ENCODE measurements at regions not wholly inside any gene's neighbourhood (a gene's known extent, or its start where the extent isn't known, plus 50 kb on each side); places are given as distances from the start of the nearest gene placed in this dataset.

DNA sequence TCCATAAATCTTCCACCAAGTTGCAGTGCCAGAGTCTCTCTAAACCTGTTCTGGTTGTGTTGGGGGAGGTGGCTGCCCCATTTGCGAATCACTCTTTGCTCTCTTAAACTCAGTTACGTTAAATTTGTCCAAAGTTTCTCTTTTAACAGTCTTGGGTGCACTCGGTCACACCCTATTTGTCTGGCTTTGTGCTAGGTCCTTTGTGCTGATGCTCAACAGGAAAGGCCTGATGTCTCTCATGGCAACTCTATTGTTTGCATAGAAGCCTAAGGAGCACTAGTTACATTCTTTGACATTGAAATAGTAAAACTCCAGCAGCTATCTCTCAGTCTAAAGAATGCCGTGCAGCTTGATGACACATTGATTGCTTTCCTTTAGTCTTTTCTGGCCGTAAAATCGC lies 105.1 kb downstream of the TRMT11 start:
- DNase-seq, result no peak

DNA sequence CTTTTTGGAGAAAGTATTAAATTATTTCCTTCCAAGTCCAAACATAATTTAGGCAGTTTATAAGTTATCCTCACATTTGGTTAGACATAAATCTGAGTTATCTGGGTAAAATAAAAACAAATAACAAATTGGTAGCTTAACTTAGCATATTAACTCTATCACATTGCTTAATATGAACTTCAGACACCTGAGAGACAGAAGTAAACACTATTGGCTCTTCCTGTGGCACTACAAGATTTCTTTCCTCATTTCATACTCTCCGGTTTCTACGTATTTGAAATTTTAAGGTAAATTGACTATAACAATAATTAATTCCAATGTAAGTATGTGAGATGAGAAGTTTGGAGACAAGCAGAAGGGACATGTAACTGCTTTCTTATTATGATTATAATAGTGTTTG lies 106.8 kb downstream of the TRMT11 start:
- DNase-seq, result no peak

DNA sequence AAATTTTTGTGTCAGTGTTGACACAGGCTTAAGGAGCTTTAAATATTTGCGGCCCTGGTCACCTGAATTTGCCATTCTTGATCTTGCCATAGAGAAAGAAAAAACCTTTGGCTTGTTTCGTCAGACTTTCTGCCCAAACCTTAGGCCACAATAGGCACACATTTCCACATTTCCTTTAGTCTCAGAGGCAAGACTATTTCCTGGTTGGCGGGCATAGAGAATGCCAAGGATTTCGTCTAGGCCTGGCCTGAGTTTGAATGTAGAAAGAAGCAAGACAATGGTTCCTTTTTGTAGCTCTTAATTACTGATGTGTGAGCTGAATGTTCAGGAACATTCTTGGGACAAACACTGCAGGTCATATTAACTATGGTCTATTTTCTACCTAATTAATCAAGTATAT lies 108.1 kb downstream of the TRMT11 start:
- DNase-seq, result no peak

DNA sequence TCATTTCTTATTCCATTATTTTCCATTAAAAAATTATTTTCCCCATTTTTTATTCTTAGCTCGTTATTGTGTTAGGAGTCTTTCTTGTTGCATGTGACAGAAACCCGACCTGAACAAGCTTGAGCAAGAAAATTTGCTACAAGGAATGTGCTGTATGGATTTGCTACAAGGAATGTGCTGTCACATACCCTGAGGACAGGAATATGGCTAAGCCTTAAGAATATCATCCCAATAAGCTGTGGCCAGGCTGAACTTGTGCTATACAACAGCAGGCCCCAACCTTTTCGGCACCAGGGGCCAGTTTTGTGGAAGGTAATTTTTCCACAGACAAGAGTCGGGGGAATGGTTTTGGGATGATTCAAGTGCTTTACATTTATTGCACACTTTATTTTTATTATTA lies 114.0 kb downstream of the TRMT11 start:
- no peak for DNase-seq

DNA sequence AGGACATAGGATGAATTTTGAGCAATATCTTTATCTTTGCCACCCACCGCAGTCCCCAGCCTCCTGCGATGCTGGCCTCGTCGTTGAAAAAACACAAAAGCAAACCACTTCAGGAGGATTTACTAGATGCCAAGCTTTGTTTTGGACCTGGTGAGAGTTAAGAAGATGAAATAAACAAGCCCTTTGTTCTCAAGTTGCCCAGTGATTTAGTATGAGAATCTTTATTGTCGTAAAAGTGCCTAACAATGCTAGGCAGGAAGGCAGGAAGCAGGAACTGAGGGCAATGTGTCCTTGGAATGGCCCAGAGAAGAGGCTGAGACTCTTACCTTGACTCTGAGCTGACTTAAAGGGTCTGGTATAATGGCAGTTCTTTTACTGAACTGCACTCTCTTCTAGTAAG lies 116.0 kb downstream of the TRMT11 start:
- DNase-seq, result no peak

DNA sequence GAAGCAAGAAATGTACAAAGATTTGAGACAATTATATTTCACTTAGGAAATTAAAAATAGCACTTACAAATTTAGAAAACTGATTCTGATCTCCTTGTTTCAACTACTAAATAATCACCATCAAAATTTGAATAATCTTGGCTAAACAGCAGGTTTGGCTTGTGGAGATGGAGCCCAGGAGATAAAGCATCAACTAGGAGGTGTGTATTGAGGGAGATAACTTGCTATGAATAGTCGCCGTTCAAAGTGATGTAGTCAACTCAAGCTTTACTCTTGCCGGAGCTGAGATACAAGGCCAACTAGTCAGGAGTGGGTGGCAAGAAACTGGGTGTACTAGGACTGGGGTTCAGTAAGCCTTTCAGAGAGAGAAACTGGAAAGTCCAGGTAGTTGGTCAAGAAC lies 117.7 kb downstream of the TRMT11 start:
- no peak for DNase-seq

DNA sequence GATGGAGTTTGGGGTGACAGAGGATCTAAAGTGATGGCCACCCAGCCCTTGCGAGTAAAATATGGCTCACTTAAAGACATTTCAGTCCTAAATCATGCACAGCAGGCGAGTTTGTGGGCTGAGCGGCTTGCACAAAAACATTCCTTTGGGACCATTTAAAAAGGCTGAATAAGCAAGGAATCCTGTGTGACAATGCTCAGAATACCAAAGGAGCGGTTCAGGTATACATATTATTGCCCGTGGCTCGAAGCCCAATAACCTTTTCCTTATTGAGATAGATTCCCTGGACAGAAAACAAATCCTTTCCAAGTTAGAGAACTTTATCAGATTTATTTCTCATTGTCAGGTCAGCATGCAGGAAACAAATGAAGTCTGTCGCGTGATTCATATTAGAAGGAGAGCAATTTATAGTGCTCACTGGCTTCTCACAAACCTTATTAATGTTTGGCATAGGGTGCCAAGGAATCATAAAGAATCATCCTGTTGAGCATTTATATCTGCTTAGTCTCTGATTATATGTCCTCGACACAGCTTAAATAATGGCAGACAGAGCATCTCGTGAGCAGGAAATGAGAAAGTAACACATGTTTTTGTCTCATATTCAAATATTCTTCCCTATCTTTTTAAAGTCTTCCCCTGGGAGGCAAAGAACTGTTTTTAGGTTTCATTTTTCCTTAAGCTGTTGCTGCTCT lies 121.3 kb downstream of the TRMT11 start:
- DNase-seq, result no peak

DNA sequence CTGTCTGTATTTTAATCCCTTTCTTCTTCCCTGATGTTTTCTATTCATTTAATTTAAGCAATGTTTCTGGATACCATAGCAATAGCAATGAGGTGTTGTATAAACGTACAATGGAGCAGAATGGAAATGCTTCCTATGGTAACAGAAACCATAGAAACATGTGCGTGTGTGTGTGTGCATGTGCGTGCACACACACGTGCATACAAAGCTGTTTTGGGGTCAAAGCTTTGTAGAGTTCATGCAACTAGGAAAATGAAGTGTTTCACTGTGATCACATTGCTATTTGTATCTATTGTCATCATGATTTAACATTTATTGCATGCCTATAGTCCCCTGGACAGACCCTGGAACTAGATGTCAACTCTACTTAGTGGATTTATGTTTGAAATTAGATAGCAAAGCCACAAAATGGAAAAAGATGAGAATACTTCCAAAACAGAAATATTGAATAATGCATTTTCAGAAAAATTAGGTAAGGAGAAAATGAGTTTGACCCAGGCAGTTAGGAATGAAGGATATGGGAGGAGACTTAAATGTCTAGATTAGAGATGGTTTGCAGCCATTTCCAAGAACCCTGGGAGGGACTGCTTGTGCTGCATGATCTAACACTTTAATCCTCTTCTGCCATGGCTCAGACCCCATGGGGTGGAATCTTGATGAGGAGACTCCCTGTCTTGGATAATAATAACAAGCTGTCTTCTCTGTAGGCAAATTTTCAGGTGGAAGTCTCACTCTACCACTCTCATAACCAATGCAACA lies 124.4 kb downstream of the TRMT11 start:
- DNase-seq, result no peak

DNA sequence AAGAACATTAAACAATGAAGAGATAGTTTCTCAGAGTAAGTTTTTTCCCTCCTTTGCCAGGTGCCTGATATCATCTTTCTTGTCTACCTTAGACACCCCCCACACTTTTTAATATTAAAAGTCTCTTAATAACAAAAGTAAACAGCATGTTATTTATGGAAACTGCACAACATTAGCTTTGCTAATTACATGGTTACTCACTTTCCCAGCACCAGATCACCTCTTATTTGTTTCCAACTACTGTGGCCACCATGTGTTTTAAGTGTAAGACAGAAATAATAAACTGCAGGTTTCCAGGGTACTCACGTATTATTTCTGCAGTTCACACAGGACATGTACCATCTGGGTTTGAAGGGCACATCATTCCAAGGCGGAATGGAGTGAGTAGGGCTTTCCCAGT lies 125.0 kb downstream of the TRMT11 start:
- DNase-seq, result no peak

DNA sequence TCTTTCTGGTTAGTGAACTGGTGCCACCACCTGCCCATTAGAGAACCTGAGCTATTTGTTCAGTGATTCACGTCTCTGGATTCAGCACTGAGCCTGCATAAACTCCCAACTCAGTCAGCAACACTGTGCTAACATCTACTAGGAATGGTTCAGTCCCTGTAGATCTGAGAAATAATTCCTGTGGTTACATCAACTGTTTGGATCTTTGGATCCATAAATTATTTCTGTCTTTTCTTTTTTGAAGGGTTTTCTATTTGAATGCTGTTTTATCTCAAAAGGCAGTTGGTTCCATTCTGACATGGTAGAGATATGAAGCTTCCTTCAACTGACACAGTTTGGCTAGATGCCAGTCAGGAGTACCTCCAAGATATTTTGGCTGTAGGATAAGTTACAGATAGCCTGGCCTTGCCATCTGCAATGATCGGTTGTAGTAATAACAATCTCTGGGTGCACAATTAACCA lies 125.9 kb downstream of the TRMT11 start:
- DNase-seq, result no peak

DNA sequence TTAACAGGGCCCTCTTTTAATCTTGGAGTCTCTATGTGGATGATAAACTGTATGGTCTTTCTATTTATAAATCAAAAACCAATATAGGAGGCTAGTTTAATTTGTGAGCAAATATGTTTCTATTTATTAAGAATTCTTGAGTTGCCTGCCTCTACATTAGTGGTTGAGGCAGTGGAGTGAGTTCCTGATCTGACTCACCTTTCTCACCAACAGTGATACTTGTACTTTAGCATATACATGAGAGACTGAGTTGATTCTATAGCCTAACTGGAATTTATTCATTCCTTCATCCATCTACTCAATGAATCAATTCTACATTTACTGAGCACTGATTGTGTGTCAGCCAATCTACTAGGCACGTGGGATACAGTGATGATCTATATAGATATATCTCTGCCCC lies 126.9 kb downstream of the TRMT11 start:
- DNase-seq, result no peak

DNA sequence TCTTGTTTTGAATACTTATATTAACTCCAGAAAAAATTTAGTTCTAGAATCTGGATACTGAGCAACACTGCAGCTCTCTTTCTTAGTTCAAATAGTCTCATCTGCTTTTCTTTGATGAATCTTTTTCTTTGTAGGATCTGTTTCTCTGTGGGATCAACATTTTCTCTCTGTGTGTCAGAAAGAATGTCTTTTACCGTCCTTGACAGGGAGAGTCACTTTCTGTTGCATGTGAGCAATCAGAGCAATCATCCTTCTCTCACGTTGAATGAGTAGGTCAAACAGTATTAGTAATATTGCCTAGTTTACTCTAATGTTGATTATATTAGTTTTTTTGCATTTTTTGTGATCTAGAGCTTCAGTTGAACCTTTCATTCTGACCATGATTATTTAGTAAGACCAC lies 130.9 kb downstream of the TRMT11 start:
- no peak for DNase-seq

DNA sequence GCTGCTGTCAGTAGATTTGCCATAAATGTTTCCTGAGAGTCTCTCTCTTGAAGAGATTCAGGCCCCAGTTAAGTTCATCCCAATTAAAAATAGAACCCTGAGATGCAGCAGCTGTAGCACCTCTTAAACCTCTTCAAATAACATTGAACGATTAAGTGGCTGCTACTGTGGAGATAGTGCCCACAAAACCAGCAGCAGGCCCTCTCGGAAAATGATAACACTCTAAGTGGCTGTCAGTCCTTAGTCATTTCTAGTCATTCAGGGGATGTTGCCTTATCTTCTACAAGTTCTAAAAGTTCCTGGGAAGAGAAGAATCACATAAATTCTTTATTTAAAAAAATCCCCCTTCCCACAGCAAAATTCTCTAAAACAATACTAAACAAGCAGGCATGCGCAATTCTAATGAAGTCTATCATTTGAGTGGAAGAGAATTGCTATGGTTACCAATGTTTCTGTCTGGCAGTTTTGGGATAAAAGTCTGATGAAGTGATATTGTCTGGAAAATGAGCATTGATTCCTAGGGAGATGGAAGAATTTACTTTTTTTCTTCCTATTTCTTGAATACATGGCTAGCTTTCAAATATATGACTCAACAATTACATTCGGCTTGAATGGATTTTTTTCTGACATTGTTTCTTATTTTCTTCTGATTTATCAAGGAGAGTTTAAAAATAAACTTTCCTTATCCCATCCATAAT lies 131.9 kb downstream of the TRMT11 start:
- peak in 1 of 2 donors; percentile 32 for DNase-seq

DNA sequence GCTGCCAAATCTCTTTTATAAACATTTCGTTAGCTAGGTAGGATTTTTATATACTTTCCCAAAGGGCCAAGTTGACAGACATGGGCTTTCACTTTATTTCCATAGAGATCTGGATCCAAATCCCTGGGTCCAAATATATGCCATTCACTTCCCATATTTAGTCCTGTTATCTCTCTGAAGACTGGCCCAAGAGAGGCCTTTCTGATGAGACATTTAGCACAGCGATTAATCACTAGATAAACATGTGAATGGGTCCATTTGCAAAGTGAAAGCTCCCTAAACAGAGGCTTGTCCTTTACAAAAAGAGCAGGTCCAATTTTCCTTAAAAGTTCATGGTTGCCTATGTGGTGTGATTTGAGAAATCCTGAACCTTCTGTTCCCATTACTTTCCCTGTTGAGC lies 132.6 kb downstream of the TRMT11 start:
- DNase-seq, result no peak

DNA sequence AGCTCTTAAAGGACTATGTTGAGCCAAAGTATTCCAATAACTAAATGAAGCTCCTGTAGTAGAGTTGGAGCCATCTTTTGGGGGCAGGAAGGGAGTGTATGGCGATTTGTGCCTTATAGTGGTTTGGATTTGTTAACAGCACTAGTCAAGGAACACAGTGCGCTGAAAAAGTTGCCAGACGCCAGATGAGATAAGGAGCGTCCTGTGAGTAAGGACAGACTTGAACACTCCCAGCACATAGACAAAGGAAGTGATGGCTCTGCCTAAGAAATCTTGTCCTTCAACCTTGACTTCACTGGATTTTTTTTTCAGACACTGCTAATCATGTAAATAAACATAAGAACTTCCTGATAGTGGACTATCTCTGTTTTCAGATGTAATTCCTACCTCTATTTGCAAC lies 136.9 kb downstream of the TRMT11 start:
- no peak for DNase-seq

DNA sequence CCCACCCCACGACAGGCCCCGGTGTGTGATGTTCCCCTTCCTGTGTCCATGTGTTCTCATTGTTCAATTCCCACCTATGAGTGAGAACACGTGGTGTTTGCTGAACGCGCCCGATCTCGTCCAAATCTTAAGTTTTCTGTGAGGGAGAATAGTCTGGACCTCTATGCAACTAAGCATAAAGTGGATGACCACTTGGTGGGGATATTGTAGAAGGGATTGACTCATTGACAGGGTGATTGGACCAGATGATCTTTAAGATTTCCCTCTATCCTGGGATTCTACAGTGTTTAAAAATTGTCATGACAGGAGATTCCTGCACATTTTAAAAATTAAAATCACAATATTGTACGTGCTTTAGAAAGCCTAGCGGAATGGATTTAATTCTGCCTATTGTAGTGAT lies 141.3 kb downstream of the TRMT11 start:
- no peak for DNase-seq

DNA sequence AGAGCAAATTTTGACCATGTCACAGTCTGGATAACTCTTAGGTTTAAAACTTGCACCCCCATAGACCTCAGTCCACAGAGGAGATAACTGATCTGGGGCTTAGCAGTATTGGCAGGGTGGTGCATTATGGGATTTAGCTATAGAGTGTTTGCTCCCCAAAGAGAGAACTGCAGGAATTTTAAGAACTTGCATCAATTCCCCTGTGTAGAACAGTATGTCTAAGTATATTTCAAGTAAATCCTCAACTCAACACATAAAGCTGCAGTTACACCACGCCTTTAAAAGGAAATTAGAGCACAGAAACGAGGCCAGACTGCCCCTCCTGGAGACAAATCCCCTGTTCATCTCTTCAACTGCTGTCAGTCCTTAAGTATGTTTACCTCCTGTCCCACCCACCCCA lies 144.9 kb downstream of the TRMT11 start:
- no peak for DNase-seq

DNA sequence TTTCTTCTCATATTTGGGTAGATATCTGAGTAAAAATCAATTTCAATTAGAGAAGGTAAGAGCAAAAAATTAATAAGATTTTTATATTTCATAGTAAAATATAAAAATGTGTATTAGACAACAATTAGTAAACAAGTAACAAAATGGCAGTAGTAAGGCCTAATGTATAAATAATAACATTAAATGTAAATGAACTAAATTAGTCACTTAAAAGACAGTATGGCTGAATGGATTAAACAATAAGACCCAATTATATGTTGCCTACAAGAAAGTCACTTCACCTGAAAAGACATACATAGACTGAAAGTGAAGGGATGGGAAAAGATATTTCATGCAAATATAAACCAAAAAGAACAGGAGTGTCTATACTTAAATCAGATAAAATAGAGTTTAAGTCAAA lies 147.6 kb downstream of the TRMT11 start:
- no peak for DNase-seq

DNA sequence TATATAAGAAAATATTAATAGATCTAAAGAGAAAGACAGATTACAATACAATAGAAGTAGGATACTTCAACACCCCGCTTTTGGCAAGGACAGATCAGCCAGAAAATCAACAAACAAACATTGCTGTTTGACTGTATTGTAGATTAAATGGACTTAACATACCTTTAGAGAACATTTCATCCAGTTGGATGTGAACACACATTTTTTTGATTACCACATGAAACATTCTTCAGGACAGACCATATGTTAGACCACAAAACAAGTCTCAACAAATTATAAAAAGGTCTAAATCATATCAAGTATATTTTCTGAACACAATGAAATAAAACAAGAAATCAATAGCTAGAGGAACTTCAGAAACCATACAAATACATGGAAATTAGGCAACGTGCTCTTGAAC lies 148.2 kb downstream of the TRMT11 start:
- DNase-seq, result no peak

DNA sequence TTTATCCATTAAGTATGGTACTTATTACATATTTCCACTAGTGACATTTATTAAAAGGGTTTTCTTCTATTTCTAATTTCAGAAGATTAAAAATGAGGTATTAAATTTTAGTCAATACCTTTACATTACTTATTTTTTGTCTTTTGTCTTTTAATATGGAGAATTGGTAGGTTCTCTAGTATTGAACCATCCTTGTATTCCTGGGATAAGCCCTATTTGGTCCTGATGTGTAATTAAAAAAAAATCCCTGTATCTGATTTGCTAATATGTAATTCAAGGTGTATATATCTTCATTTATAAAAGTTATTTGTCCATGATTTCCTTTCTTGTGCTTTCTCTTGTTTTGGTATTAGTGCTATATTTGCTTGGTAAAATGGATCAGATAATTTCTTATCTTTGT lies 153.7 kb downstream of the TRMT11 start:
- no peak for DNase-seq

DNA sequence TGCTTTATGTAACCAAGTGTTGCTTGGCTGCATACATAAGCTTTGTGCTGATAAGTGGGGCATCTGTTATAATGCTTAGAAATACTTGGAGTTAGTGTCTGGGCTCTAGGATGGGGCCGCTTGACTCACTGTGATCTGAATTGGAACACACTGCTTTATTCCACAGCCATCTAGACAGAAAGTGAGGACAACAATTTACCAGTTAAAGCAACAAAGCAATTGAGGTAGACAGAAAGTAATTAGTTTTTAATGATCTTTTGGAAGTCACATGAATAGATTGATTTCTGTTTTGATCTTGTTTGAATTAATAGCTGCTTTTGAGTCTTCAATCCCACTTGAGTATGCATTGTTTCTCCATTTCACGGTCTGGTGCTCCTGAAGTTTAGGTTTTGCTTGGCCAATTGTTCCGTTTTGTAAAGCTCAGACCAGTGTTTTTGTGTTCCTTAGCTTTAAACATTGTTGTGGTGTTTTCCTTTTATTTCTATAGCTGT lies 157.5 kb downstream of the TRMT11 start:
- DNase-seq, result peak in 1 of 2 donors; percentile 35

DNA sequence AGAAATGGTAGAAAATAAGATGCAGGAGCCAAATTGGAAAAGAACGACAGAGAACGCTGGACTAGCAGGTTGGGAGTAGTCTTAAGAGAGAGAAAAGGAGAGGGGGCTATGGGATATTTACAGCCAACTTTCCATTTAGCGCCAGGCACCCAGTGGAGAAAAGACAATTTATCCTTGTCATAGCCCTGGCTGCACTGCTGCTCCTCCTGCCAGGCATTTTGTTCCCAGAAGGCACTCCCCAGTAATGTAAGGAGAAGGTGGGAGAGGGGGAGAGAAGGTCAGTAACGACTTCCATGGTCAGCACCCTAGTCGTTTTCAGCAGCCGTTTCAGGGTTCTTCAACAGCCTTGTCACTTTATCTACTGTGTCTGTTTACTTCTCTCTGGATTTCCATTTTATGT lies 159.0 kb downstream of the TRMT11 start:
- DNase-seq, result no peak

DNA sequence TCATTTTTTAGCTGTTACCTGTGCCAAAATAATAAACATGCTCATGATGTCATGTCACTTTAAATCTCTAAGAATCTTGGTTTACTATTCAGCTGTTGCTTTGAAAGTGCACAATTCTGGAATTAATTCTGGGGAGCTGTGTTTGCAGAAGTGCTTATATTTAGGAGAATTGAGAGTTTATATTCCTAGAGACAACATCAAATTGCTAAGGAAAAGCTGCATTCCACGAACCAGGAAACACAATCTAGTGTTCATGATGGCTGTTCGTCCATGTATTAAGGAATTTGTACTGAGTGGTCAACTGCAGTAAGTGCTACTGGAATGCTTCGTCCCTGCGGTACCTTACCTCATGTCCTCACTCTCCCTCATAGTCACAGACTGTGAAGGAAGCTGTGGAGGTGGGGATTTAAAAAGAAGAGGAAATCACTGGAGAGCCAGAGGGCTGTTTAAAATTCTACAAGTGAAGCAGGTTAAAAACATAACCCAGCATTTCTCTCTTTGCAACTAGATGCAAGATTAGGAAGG lies 161.0 kb downstream of the TRMT11 start:
- DNase-seq, result no peak

Data from right lung (tissue), 2 donors.